Globus pallidus (tissue), 1 donor: ENCODE measurements at regions not wholly inside any gene's neighbourhood (a gene's known extent, or its start where the extent isn't known, plus 50 kb on each side); places are given as distances from the start of the nearest gene placed in this dataset.

Source experiments
- DNase-seq: peaks from one replicate; pipeline ENCODE4 v3.0.0-alpha.2; 2015; ENCODE audit warnings: low spot score

- no peak for DNase-seq
Measured at GRCh38 chr10:83937161-83937560, 202.1 kb upstream of the GHITM start.

GRCh38 chr10:83937826-83938225 is 201.5 kb upstream of the GHITM start:
- no peak for DNase-seq

- no peak for DNase-seq
Measured at GRCh38 chr10:83941189-83941588, 198.1 kb upstream of the GHITM start.

GRCh38 chr10:83942410-83942809 is 196.9 kb upstream of the GHITM start:
- no peak for DNase-seq

- no peak for DNase-seq
Measured at GRCh38 chr10:83943049-83943448, 196.3 kb upstream of the GHITM start.

- DNase-seq, result peak; percentile 32
Measured at GRCh38 chr10:83943920-83944319, 195.4 kb upstream of the GHITM start.

GRCh38 chr10:83945982-83946718 is 193.2 kb upstream of the GHITM start:
- DNase-seq, result no peak

GRCh38 chr10:83952314-83952713 is 187.0 kb upstream of the GHITM start:
- no peak for DNase-seq

- no peak for DNase-seq
Measured at GRCh38 chr10:83953589-83953988, 185.7 kb upstream of the GHITM start.

GRCh38 chr10:83954193-83954799 is 185.0 kb upstream of the GHITM start:
- DNase-seq, result no peak

- no peak for DNase-seq
Measured at GRCh38 chr10:83955406-83955805, 183.9 kb upstream of the GHITM start.

GRCh38 chr10:83957168-83957947 is 182.0 kb upstream of the GHITM start:
- no peak for DNase-seq

GRCh38 chr10:83959328-83959727 is 180.0 kb upstream of the GHITM start:
- DNase-seq, result no peak

- DNase-seq, result no peak
Measured at GRCh38 chr10:83960125-83960524, 179.2 kb upstream of the GHITM start.

GRCh38 chr10:83961620-83962019 is 177.7 kb upstream of the GHITM start:
- DNase-seq, result no peak

- no peak for DNase-seq
Measured at GRCh38 chr10:83963446-83963845, 175.9 kb upstream of the GHITM start.

GRCh38 chr10:83965473-83965872 is 173.8 kb upstream of the GHITM start:
- no peak for DNase-seq

- no peak for DNase-seq
Measured at GRCh38 chr10:83968052-83968451, 171.3 kb upstream of the GHITM start.

GRCh38 chr10:83978681-83979383 is 160.5 kb upstream of the GHITM start:
- no peak for DNase-seq

- DNase-seq, result no peak
Measured at GRCh38 chr10:83982812-83983211, 156.5 kb upstream of the GHITM start.

- DNase-seq, result no peak
Measured at GRCh38 chr10:83983578-83984255, 155.6 kb upstream of the GHITM start.

- no peak for DNase-seq
Measured at GRCh38 chr10:83984256-83984640, 155.1 kb upstream of the GHITM start.
